KBM-7 (cell line): ENCODE measurements at regions not wholly inside any gene's neighbourhood (a gene's known extent, or its start where the extent isn't known, plus 50 kb on each side); places are given as distances from the start of the nearest gene placed in this dataset.
"Not testable (repeated sequence)": the region's sequence is repeated elsewhere in the genome, so short reads cannot be mapped to it uniquely, and the experiment has no call there.

ENCODE experiments used
- DNase-seq: peaks from one replicate; pipeline ENCODE4 v3.0.0-alpha.2; 2015
- in situ Hi-C: fragments of 300-500 bp; cut with MboI; formaldehyde crosslinking; loops from 2 replicates; pipeline ENCODE4 v1.14.3; 2020; ENCODE audit warnings: low sequenced_read_pairs, low pct_unique_long_range_greater_than_20kb, mixed read lengths

DNA sequence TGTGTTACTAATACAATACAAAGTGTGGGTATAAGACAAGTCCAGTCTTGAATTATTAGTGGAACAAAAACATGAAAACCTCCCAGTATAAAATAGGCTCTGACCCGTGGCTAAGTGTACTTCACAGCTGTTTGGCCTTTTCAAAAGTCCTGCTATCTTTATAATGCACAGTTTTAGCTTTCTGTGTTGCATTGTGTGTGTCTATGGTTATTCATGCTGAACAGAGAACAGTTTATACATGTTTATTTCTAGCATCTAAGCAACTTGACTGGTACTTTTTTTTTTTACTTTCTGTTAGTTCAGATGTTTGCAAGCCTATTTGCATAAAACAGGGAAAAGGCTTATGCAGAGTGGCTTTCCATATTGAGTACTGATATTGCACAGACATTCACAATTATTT, 119.2 kb upstream of the CCN2 start:
- in situ Hi-C loops = no loop called here
- no peak for DNase-seq

DNA sequence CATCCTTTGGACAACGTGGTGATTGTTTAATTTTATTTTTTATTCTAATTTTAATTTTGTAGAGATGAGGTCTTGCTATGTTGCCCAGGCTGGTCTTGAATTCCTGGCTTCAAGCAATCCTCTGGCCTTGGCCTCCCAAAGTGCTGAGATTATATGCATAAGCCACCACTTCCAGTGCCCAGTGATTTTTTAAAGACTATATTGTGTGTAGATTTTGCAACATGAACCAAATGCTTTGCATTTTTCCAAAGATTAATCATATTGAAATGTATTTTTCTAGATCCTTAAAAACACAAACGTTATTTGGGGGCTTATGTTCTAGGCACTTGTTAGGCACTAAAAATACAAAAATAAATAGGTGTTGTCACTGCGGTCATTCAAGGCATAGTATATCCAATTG, 117.6 kb upstream of the CCN2 start:
- no peak for DNase-seq
- in situ Hi-C loops = no loop called here

DNA sequence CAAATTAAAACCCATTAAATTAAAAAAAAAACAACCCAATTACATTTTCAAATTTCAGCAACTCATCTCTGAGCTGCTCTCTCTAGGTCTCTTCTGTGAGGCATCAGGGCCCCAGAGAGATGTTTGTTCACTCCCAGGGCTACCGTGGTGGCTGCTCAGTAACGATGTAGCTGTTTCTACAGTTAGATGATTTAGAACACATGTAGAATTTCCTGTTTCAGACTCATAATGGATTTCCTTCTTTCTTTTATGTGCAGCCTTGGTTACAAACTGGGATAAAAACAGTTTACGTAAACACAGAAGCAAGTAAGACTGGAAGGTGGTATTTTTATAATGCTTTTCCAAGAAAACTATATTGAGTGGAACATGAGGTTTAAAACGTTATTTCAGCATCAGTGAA, 116.1 kb upstream of the CCN2 start:
- DNase-seq = no peak
- in situ Hi-C loops = no loop called here

DNA sequence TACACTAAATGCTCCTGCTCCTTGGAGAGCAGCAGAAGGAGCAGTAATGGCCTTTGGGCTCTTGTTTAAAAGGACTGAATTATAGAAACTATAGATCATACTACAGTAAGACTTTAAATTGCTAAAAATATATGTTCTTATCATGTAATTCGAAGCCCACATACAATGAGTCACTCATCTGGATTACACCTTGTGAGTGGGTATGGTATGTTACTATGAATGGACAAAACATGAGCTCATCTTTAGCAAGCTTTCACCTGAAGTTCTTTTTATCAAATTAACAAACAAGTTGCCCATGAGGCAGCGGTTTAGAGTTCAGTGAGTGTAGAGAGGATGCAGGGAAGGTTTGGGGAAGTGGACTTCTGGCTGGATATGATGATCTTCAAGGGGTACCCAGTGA, 114.4 kb upstream of the CCN2 start:
- in situ Hi-C loops = no loop called here
- DNase-seq = no peak

DNA sequence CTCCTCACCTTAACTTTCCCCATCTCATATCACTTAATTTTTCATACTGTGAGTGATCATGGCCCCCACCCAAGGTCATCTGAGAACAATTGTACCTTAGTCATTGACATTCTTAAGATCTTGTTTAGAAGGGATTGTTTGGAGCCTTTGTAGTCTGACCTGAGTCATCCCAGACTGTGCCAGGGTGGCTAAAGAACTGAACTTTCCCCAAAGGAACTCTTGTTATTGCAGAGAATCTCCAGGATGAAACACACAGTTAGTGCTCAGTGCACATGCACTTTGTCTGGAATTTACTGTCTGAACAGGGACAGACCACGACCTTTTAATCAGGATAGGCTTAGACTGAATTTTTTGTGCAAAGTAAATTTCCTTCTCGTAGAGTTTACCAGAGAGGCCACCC, 112.6 kb upstream of the CCN2 start:
- DNase-seq = no peak
- in situ Hi-C loops = no loop called here

DNA sequence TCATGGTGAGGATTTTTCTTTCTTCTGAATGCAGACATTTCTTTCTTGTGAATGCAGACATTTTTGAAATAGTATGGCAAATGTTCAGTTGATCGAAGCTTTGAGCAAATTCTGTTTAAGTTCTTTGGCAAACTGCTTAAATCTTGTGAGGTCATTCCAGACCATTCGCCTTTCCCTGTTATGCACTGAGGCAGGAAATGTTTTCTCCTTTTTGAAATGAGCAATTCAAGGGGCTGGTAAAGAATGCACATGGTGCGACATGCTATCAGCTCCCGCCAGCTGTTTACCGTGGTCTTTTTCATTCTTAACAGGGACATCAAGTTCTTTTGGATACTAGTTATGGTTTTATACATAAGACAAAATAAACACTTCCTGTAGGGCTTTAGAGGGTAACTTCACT, 112.0 kb upstream of the CCN2 start:
- in situ Hi-C loops = no loop called here
- no peak for DNase-seq

DNA sequence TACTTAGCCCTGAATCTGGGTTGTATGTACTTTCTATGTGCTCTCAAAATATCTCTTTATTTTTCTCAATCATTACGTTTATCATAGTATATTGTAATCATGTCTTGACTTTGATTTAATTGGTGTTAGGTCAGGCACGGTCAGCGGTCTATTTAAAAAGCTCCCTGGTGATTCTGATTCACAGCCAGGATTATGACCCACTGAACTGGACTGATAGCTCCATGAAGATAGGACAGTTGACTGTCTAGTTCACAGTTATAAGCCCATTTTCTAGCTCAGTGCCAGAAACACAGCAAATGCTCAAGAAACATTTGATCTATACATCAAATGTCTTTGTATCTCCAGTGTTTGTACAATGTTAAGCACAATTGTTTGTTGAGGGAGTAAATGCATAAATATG, 111.5 kb upstream of the CCN2 start:
- DNase-seq = no peak
- in situ Hi-C loops = no loop called here

DNA sequence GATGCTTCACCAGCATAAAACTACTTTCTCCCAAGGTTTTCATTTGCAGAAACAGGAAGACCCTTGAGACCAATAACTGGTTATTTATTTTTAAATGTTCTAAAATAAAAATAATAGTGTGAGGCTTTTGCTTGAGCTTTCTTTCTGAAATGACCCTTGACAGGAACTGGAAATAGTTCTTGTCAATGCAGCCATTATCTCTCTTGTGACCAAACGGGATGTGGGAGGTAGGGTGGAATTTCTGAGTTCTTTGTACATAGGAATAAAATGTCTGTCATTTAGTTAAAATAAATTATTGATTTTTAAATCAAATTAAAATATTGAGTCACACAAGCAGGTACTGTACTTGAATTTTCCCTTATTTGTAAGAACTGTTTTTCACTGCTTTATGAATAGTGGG, 110.2 kb upstream of the CCN2 start:
- no peak for DNase-seq
- in situ Hi-C loops = no loop called here

DNA sequence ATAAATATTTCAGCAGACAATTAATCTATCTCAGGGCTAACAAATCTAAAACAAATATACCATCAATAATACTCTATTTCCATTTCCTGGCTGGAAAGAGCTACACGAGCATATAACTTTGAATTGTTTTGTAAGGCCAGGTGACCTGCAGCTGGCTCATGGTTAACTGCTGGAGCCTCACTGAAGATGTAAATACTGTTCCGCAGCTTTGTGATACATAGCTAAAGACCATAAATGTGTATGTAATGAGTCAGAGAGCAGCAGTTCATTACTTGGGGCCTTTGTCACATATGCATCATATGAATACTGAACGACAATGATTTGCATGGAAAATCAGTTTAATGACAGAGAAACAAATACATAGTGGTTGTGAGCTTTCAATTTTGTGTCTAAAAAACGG, 109.4 kb upstream of the CCN2 start:
- in situ Hi-C loops = no loop called here
- DNase-seq = no peak

DNA sequence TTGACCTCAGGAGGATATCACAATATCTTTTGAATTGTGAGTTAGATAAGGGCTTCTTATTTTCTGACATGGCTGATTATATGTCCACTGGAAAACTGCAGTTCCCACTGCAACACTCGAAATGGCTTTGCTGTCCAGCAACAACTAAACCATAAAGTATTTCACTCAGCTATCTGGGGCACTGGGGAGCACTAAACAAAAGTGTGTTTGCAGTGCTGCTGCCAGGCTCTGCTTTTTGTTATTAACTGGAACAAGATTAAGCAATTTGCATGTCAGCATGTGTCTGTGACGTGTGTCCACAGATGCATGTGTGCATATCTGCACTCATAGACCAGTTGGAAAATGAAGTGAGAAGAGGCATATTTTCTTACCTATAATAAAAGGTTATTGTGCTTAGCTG, 107.8 kb upstream of the CCN2 start:
- no peak for DNase-seq
- in situ Hi-C loops = no loop called here

DNA sequence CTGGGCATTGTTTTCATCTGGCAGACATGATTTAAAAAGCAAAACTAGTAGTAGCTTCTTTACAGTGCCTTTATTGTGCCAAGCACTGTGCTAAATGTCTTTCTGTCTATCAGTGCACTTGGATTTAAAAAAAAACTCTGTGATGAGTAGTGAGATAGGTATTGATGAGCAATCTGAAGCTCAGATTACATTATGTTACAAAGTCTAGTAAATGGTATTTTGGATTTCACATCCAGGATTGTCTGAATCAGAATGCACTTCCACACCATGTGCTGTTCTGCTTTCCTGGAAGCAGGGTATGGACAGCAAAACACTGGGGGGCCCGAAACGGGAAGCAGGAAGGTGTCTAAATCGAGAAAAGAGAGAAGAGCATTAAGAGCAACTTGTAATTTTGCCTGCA, 103.4 kb upstream of the CCN2 start:
- no peak for DNase-seq
- in situ Hi-C loops = no loop called here

DNA sequence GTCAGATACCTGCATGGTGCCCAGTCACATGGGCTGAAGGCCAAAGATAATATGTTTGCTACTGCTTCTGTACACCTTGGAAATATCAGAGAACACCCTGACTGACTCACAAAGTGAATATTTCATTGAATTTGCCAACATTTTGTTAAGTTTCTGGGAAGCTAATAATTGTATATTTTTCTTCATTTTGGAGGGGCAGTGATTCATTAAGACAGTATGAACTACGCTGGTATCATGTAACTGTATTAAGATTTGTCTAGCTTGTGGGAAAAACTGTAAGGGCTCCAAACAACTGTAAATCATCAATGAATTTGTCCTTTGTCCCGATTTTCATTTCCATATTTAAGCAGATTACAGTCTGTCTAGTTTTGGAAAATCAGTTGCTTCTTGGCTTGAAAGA, 102.3 kb upstream of the CCN2 start:
- DNase-seq = no peak
- in situ Hi-C loops = no loop called here

DNA sequence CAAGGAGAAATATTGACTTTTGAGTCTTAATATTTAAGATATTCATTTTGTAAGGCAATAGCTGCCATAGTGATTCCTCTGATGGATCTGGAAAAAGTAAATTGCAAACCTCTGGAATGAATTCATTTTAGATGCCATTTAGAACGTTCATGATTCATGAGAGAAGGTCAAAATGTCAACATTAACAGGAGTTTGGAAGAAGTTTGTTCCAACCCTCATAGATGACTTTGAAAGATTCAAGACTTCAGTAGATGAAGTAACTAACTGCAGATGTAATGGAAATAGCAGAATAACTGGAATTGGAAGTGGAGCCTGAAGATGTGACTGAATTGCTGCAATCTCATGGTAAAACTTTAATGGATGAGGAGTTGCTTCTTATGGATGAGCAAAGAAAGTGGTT, 100.9 kb upstream of the CCN2 start:
- in situ Hi-C loops = no loop called here
- DNase-seq = no peak

DNA sequence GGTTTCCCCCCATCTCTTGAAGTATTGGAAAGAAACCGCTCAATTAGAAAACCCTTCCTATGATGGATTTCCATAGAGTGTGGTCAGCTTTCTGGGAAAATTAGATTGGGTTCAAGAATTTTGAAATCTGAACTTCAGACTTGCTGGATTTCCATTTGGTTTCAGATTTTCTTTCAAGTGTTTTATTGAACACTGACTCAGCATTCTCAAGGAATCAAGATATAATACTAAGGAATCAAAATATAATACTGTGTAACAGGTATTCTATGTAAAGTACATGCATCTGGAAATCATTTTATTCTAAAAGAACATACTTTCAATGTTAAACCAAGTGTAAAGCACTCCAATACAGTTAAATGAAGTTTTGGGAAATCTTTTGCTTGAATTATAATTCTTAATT, 94.7 kb upstream of the CCN2 start:
- in situ Hi-C loops = no loop called here
- DNase-seq = no peak

DNA sequence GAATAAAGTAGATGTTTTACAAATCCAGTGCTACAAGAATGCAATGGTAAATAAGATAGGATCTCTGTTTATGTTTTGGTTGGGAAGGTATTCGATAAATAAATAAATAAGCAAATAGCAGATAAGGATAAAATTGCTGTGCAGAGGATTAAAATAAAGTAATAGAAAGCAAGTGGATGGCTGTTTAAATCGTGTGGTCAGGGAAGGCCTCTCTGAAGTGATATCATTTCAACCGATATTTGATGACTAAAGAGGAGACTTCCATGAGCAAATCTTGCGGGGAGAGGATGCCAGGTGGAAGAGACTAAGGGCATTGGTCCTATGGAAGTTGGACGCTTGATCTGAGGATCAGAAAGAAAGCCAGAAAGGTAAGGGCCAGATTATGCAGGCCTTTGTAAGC, 92.0 kb upstream of the CCN2 start:
- in situ Hi-C loops = no loop called here
- DNase-seq = no peak

DNA sequence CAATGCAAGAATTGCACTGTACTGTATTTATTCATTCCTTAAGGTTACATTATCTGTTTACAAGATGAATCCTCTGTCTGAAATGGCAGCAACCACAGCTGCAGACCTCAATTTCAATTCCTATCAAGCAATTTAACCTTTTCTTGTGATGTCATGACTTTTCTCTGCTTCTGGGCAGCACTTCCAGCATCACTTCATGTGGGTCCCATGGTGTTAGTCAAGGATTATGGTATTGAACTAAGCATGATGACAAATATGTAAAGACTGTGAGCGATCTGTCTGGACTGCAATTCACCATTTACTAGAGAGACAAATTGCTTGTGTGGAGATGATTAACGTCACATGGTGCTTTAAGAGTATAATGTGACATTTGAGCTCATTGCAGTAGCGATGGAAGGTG, 90.5 kb upstream of the CCN2 start:
- DNase-seq = no peak
- in situ Hi-C loops = no loop called here

DNA sequence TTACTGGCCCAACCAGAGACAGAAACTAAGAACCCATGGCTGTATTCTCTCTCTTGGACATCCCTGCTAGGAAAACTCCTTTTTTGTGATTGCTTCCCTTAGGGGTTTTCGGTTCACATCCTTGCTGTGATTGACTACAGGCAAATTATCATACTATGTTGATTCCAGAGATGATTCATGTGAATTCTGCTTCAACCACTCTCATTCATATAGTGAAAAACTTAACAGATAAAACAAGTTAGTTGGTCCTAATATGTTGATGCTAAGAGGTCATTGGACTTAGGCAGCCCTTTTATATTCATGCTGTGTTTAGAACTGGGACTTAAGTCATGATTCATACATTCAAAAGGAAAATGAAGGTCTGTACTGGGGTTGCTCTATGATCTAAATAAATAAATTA, 76.9 kb upstream of the CCN2 start:
- DNase-seq = no peak
- in situ Hi-C loops = no loop called here

DNA sequence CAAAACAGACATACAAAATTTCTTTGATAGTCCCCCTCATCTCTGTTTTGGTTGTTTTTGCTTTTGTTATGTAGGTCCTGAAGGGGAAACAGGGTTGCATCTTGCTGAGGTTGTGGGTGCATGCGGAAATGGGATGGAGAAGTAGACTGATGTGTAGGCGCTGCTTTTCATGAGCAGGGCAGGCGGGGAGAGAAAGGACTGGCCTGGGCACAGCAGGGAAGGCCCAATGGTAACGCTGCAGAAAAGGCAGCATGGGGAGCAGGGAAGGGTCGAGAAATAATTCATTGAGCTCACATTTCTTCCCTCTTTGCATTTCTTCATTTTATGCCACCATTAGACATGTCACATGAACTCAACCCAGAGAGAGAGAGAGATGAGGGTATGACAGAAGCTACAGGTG, 74.3 kb upstream of the CCN2 start:
- no peak for DNase-seq

DNA sequence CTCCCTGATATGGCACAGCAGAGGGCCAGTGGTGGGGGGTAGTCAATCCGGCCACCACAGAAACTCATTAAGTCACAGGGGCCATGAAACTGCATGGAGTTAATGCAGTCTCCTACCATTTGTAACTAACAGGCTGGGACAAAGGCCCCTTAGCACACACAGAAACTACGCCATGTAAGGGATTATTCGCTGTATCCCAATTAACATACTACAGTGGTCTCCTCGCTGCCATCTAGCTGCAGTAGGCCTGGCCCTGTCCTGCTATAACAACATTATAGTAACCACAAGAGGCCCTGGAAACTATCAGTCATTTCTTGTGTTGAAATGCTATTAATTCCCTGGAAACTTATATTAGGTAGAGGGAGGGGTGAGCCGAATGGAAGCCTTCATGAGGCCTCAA, 72.3 kb upstream of the CCN2 start:
- in situ Hi-C loops = no loop called here
- no peak for DNase-seq

More for the DNA sequence above, 74.3 kb upstream of the CCN2 start:
- in situ Hi-C loops = no loop called here

DNA sequence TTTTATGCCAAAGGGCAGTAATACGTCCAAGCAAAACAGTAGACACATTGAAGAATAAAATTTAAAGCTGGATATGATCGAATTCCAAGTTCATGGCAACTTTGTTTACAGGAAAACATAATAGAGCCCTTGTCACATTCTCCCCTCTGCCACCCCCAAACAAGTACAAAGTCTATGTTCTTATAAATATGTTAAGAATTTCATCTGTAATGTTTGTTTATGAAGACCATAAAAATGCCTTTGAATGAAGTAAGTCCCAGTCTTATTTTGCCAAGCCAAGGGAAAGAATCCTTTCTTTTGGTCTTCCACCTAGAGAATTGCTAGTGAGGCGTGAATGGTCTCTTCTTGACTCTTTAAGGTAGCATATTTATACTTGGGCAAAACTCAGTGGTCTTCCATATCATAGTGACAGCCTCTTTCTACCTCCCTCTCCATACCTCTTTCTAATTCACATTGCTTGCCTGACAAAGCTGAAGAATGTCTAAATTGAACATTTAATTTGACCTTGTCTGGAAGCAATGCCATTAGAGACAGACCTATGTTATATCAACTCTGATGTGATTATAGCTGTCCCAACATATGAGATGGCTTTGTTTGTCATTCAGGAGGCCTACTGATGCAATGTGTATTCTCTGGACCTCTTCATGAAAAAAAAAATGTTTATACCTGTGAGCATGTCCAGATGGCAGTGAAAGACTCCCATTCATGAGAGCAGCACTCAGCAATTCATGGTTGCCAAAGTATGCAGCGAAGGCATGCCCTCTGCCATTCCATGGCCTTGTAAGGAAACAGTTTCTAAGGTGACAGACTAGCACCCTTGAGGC, 70.6 kb upstream of the CCN2 start:
- DNase-seq = no peak
- in situ Hi-C loops = no loop called here

DNA sequence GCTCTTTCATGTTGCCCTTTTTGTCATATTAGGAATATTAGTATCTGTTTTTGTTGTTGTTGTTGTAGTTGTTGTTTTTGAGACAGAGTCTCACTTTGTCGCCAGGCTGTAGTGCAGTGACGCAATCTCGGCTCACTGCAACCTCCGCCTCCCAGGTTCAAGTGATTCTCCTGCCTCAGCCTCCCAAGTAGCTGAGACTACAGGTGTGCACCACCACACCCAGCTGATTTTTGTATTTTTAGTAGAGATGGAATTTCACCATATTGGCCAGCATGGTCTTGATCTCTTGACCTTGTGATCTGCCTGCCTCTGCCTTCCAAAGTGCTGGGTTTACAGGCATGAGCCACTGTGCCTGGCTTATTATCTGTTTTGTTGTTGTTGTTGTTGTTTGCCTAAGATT, 69.7 kb upstream of the CCN2 start:
- in situ Hi-C loops, DNase-seq: not testable (repeated sequence)
